ENCODE measurements at regions not wholly inside any gene's neighbourhood (a gene's known extent, or its start where the extent isn't known, plus 50 kb on each side); places are given as distances from the start of the nearest gene placed in this dataset.

- TF ChIP-seq CTCF (IDR thresholded peaks at IDR 0.05) (no peak), EP300 (IDR thresholded peaks at IDR 0.05) (no peak), POLR2AphosphoS5 (IDR thresholded peaks at IDR 0.05) (no peak), POLR2A (IDR thresholded peaks at IDR 0.05) (no peak)
- WGBS, result 10% methylated on average over 40 of the region's 43 CpGs
- Histone ChIP-seq H3K9me3 (no peaks in the 10 kb centered on the region), H3K27ac (no peak overlapping the region), H3K4me1 (no peaks in the 10 kb centered on the region), H3K4me3 (no peak overlapping the region), H3K36me3 (no peaks in the 10 kb centered on the region), H3K27me3 (peaks cover 32% of the 10 kb centered on the region)
- no peak for DNase-seq (ENCODE audit: low spot score in 2 of 2)
Measured at GRCh38 chr12:118773956-118774723, 207.2 kb upstream of the SRRM4 start.

GRCh38 chr12:118777504-118777903 lies 203.8 kb upstream of the SRRM4 start:
- H3K4me1 ChIP-seq, result no peaks in the 10 kb centered on the region
- no peaks in the 10 kb centered on the region for H3K9me3 ChIP-seq
- TF ChIP-seq EP300 (IDR thresholded peaks at IDR 0.05) (no peak), CTCF (IDR thresholded peaks at IDR 0.05) (no peak), POLR2AphosphoS5 (IDR thresholded peaks at IDR 0.05) (no peak), POLR2A (IDR thresholded peaks at IDR 0.05) (no peak)
- H3K27me3 ChIP-seq, result peaks cover 33% of the 10 kb centered on the region
- no peaks in the 10 kb centered on the region for H3K36me3 ChIP-seq
- no peak for DNase-seq (ENCODE audit: low spot score in 2 of 2)
- 77% methylated on average over 3 of the region's 3 CpGs for WGBS
- no peak overlapping the region for H3K27ac ChIP-seq
- H3K4me3 ChIP-seq, result no peak overlapping the region

GRCh38 chr12:118778077-118778476 lies 203.3 kb upstream of the SRRM4 start:
- Histone ChIP-seq H3K36me3 (no peaks in the 10 kb centered on the region), H3K4me1 (no peaks in the 10 kb centered on the region), H3K4me3 (no peak overlapping the region), H3K27ac (no peak overlapping the region), H3K9me3 (no peaks in the 10 kb centered on the region), H3K27me3 (peaks cover 27% of the 10 kb centered on the region)
- no peak for DNase-seq (ENCODE audit: low spot score in 2 of 2)
- WGBS, result 66% methylated on average over 2 of the region's 2 CpGs
- no peak for TF ChIP-seq POLR2A (IDR thresholded peaks at IDR 0.05)
- TF ChIP-seq POLR2AphosphoS5 (IDR thresholded peaks at IDR 0.05), result no peak
- no peak for TF ChIP-seq EP300 (IDR thresholded peaks at IDR 0.05)
- no peak for TF ChIP-seq CTCF (IDR thresholded peaks at IDR 0.05)

GRCh38 chr12:118780939-118781338 lies 200.4 kb upstream of the SRRM4 start:
- Histone ChIP-seq H3K4me3 (no peak overlapping the region), H3K36me3 (no peaks in the 10 kb centered on the region), H3K27ac (no peak overlapping the region), H3K4me1 (no peaks in the 10 kb centered on the region), H3K9me3 (no peaks in the 10 kb centered on the region), H3K27me3 (peaks cover 7% of the 10 kb centered on the region)
- no peak for TF ChIP-seq POLR2AphosphoS5 (IDR thresholded peaks at IDR 0.05)
- no peak for DNase-seq (ENCODE audit: low spot score in 2 of 2)
- 46% methylated on average over 6 of the region's 7 CpGs for WGBS

GRCh38 chr12:118781692-118782091 lies 199.6 kb upstream of the SRRM4 start:
- no peak overlapping the region for H3K4me3 ChIP-seq
- TF ChIP-seq POLR2AphosphoS5 (IDR thresholded peaks at IDR 0.05) (no peak), EP300 (IDR thresholded peaks at IDR 0.05) (no peak), CTCF (IDR thresholded peaks at IDR 0.05) (no peak), POLR2A (IDR thresholded peaks at IDR 0.05) (no peak)
- no peaks in the 10 kb centered on the region for H3K4me1 ChIP-seq
- H3K36me3 ChIP-seq, result no peaks in the 10 kb centered on the region
- no peak for DNase-seq (ENCODE audit: low spot score in 2 of 2)
- 76% methylated on average over 3 of the region's 3 CpGs for WGBS
- peaks cover 7% of the 10 kb centered on the region for H3K27me3 ChIP-seq
- no peaks in the 10 kb centered on the region for H3K9me3 ChIP-seq
- no peak overlapping the region for H3K27ac ChIP-seq
